PFSK-1 (cell line): ENCODE measurements at regions not wholly inside any gene's neighbourhood (a gene's known extent, or its start where the extent isn't known, plus 50 kb on each side); places are given as distances from the start of the nearest gene placed in this dataset.

Experiments used
- POLR2AphosphoS5 ChIP-seq: IDR thresholded peaks from 2 replicates; pipeline ENCODE4 v1.6.1; 2012; ENCODE audit warnings: low read depth, mild to moderate bottlenecking, control low read depth, low read length, moderate library complexity
- TF ChIP-seq, protein P1 (sequence below), 2 experiments: IDR thresholded peaks; 2 replicates each; pipeline versions ENCODE4 v1.6.1 to v1.8.0; 2011 to 2012; ENCODE audit warnings: low read depth in 2 of 2, low read length in 2 of 2, control low read depth in 1 of 2, inconsistent platforms in 1 of 2, mild to moderate bottlenecking in 1 of 2, moderate library complexity in 1 of 2; ENCODE audit not compliant: insufficient read depth in 1 of 2

DNA sequence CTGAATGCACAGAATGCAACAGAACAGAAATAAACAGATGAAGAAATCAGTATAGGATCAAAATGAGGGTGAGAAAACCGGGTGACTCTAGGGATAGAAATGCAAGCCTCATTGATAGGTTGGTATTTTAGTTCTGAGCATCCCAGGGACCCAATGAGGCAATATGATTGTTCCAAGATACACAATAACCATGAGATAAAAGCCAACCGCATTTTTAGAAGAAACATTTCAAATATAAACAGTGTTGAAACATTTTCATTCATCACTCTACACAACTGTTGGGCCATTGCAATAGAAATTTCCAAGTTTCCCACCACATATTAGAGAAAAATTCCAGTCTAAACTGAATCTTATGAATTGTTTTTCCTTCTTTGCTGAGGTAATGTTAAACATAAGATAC lies 452.3 kb upstream of the PTGER4 start:
- TF ChIP-seq POLR2AphosphoS5: no peak
- TF ChIP-seq, protein P1, sequence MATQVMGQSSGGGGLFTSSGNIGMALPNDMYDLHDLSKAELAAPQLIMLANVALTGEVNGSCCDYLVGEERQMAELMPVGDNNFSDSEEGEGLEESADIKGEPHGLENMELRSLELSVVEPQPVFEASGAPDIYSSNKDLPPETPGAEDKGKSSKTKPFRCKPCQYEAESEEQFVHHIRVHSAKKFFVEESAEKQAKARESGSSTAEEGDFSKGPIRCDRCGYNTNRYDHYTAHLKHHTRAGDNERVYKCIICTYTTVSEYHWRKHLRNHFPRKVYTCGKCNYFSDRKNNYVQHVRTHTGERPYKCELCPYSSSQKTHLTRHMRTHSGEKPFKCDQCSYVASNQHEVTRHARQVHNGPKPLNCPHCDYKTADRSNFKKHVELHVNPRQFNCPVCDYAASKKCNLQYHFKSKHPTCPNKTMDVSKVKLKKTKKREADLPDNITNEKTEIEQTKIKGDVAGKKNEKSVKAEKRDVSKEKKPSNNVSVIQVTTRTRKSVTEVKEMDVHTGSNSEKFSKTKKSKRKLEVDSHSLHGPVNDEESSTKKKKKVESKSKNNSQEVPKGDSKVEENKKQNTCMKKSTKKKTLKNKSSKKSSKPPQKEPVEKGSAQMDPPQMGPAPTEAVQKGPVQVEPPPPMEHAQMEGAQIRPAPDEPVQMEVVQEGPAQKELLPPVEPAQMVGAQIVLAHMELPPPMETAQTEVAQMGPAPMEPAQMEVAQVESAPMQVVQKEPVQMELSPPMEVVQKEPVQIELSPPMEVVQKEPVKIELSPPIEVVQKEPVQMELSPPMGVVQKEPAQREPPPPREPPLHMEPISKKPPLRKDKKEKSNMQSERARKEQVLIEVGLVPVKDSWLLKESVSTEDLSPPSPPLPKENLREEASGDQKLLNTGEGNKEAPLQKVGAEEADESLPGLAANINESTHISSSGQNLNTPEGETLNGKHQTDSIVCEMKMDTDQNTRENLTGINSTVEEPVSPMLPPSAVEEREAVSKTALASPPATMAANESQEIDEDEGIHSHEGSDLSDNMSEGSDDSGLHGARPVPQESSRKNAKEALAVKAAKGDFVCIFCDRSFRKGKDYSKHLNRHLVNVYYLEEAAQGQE (IDR thresholded peaks at IDR 0.05; ENCODE audit: insufficient read depth in 1 of 2, low read depth in 2 of 2, low read length in 2 of 2): no peak
